Neural progenitor cell (in vitro differentiated cells): ENCODE measurements at regions not wholly inside any gene's neighbourhood (a gene's known extent, or its start where the extent isn't known, plus 50 kb on each side); places are given as distances from the start of the nearest gene placed in this dataset.

Experiments used
- DNase-seq: peaks from one replicate; pipeline ENCODE4 v3.0.0-alpha.2; 2016; ENCODE audit warnings: low spot score
- H2AFZ ChIP-seq: fragments of 200-600 bp; sonication (generic); replicated peaks from 2 replicates; pipeline ENCODE4 v1.6.1; 2016; ENCODE audit warnings: antibody characterized with exemption
- H3F3A ChIP-seq: fragments of 200-600 bp; sonication (generic); 2 replicates; pipeline ENCODE4 v1.6.1; 2016; ENCODE audit warnings: antibody characterized with exemption, low read depth
- H3K27ac ChIP-seq: fragments of 200-600 bp; sonication (generic); 2 replicates; pipeline ENCODE4 v1.5.1; 2016; ENCODE audit warnings: mild to moderate bottlenecking
- H3K27me3 ChIP-seq: fragments of 200-600 bp; sonication (generic); 2 replicates; pipeline ENCODE4 v1.6.1; 2016; ENCODE audit warnings: mild to moderate bottlenecking, moderate library complexity
- H3K36me3 ChIP-seq: fragments of 200-600 bp; sonication (generic); 2 replicates; pipeline ENCODE4 v1.5.1; 2016
- H3K4me1 ChIP-seq: fragments of 200-600 bp; sonication (generic); 2 replicates; pipeline ENCODE4 v1.6.1; 2016; ENCODE audit warnings: mixed run types
- H3K4me2 ChIP-seq: fragments of 200-600 bp; sonication (generic); 2 replicates; pipeline ENCODE4 v1.6.1; 2016
- H3K4me3 ChIP-seq: fragments of 200-600 bp; sonication (generic); 2 replicates; pipeline ENCODE4 v1.5.1; 2016
- H3K79me2 ChIP-seq: fragments of 200-600 bp; sonication (generic); 2 replicates; pipeline ENCODE4 v1.6.1; 2016; ENCODE audit warnings: low read depth
- H3K9ac ChIP-seq: fragments of 200-600 bp; sonication (generic); 2 replicates; pipeline ENCODE4 v1.6.1; 2016
- H3K9me3 ChIP-seq: fragments of 200-600 bp; sonication (generic); 2 replicates; pipeline ENCODE4 v1.5.1; 2016; ENCODE audit warnings: low read depth
- H4K20me1 ChIP-seq: fragments of 200-600 bp; sonication (generic); 2 replicates; pipeline ENCODE4 v1.6.1; 2016; ENCODE audit warnings: low read depth
- H3K27ac Mint-ChIP-seq: 3 replicates; pipeline ENCODE4 v1.8.0; 2021; ENCODE audit warnings: mixed read lengths
- H3K27me3 Mint-ChIP-seq: 2 replicates; pipeline ENCODE4 v1.8.0; 2022; ENCODE audit warnings: low read depth, mild to moderate bottlenecking, inconsistent platforms, moderate library complexity, mixed read lengths; ENCODE audit not compliant: insufficient read depth
- H3K36me3 Mint-ChIP-seq: 3 replicates; pipeline ENCODE4 v1.8.0; 2021; ENCODE audit warnings: mixed read lengths
- H3K4me1 Mint-ChIP-seq: 3 replicates; pipeline ENCODE4 v1.8.0; 2021; ENCODE audit warnings: mixed read lengths
- H3K4me3 Mint-ChIP-seq: 3 replicates; pipeline ENCODE4 v1.8.0; 2021; ENCODE audit warnings: mild to moderate bottlenecking, moderate library complexity, mixed read lengths
- H3K9me3 Mint-ChIP-seq: 3 replicates; pipeline ENCODE4 v1.8.0; 2020; ENCODE audit warnings: mixed read lengths
- CTCF ChIP-seq: fragments of 200-600 bp; sonication (generic); IDR thresholded peaks from 2 replicates; pipeline ENCODE4 v1.5.1; 2017; ENCODE audit warnings: antibody characterized with exemption, mild to moderate bottlenecking
- EZH2 ChIP-seq: fragments of 200-600 bp; sonication (generic); IDR thresholded peaks from 2 replicates; pipeline ENCODE4 v1.6.1; 2017; ENCODE audit warnings: antibody characterized with exemption, mild to moderate bottlenecking, moderate library complexity
- EZH2phosphoT487 ChIP-seq: fragments of 200-600 bp; sonication (generic); IDR thresholded peaks from 2 replicates; pipeline ENCODE4 v1.6.1; 2017; ENCODE audit warnings: antibody characterized with exemption

DNA sequence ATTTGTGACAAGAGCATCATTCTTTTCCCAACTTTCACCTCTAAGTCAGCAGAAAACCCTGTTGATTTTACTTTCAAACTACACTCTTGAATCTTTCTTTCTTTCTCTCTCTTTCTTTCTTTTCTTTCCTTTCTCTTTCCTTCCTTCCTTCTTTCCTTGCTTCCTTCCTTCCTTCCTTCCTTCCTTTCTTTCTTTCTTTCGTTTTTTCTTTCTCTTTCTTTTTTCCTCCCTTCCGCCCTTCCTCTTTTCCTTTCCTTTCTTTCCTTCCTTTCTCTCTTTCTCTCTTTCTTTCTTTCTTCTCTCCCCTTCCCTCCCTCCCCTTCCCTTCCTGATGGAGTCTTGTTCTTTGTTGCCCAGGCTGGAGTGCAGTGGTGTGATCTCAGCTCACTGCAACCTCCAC is 649.5 kb downstream of the PLCL1 start:
- Histone ChIP-seq H3K27me3 (no peaks in the 10 kb centered on the region), H3K9me3 (no peaks in the 10 kb centered on the region), H3K4me3 (no peak overlapping the region), H3F3A (no peaks in the 10 kb centered on the region), H3K79me2 (no peaks in the 10 kb centered on the region), H2AFZ (no peak overlapping the region), H3K4me1 (no peaks in the 10 kb centered on the region), H4K20me1 (no peaks in the 10 kb centered on the region), H3K36me3 (no peaks in the 10 kb centered on the region), H3K27ac (no peak overlapping the region), H3K9ac (no peak overlapping the region), H3K4me2 (no peak overlapping the region)
- Mint-ChIP-seq H3K4me3 (no peak overlapping the region), H3K36me3 (no peaks in the 10 kb centered on the region), H3K27me3 (no peaks in the 10 kb centered on the region), H3K27ac (no peak overlapping the region), H3K9me3 (no peaks in the 10 kb centered on the region), H3K4me1 (no peaks in the 10 kb centered on the region)
- DNase-seq = no peak
- no peak for TF ChIP-seq EZH2phosphoT487
- TF ChIP-seq EZH2 = no peak
- TF ChIP-seq CTCF = no peak

DNA sequence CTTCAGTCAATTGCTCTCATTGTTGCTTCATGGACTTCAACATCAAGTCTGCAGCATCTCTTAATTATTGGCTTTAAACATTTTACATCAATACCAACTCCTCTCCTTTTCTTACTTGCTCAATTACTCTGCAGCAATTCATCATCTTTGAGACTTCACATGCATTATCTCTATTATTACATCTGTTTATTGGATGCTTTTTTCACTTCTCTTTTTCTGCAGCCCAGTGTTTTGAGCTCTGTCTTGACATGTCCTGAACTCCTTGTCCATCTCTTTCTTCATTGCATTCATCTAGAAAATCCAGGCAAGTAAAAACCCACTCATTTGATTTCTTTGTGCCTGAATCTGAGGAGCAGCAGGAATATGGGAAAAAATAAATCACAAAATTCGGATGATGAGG is 647.9 kb downstream of the PLCL1 start:
- Histone ChIP-seq H3K27me3 (no peaks in the 10 kb centered on the region), H2AFZ (no peak overlapping the region), H3K9ac (no peak overlapping the region), H3K4me1 (no peaks in the 10 kb centered on the region), H3K9me3 (no peaks in the 10 kb centered on the region), H3K36me3 (no peaks in the 10 kb centered on the region), H3F3A (no peaks in the 10 kb centered on the region), H3K4me2 (no peak overlapping the region), H3K4me3 (no peak overlapping the region), H3K79me2 (no peaks in the 10 kb centered on the region), H3K27ac (no peak overlapping the region), H4K20me1 (no peaks in the 10 kb centered on the region)
- H3K9me3 Mint-ChIP-seq = no peaks in the 10 kb centered on the region
- no peak overlapping the region for H3K4me3 Mint-ChIP-seq
- DNase-seq = no peak
- H3K4me1 Mint-ChIP-seq = no peaks in the 10 kb centered on the region
- TF ChIP-seq EZH2phosphoT487 (no peak), EZH2 (no peak), CTCF (no peak)
- H3K27me3 Mint-ChIP-seq = no peaks in the 10 kb centered on the region
- no peaks in the 10 kb centered on the region for H3K36me3 Mint-ChIP-seq
- no peak overlapping the region for H3K27ac Mint-ChIP-seq

DNA sequence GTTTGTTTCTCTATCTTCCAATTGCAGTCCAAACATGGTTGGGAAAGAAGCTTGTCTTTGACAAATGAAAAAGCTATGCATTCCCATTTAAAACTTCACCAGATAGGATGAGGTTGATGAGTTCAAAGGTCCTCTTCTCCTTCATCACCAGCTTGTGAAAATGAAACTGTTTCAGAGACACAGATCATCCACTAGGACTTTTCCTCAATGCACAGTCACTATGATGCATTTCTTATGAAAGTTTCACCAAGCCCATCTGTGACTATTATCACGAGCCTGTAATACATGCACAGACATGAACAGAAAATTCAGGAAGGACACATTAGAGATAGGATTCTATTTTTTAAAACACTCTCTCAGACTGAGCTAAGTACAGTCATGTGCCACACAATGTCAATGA is 644.4 kb downstream of the PLCL1 start:
- H3K4me2 ChIP-seq = no peak overlapping the region
- DNase-seq = no peak
- H3K4me3 Mint-ChIP-seq = no peak overlapping the region
- no peak overlapping the region for H3K4me3 ChIP-seq
- no peak overlapping the region for H3K27ac ChIP-seq
- no peaks in the 10 kb centered on the region for H3K36me3 Mint-ChIP-seq
- no peak overlapping the region for H3K27ac Mint-ChIP-seq
- H3K36me3 ChIP-seq = no peaks in the 10 kb centered on the region
- no peaks in the 10 kb centered on the region for H3K9me3 ChIP-seq
- no peaks in the 10 kb centered on the region for H3K27me3 Mint-ChIP-seq
- H3K9ac ChIP-seq = no peak overlapping the region
- H3F3A ChIP-seq = no peaks in the 10 kb centered on the region
- H2AFZ ChIP-seq = no peak overlapping the region
- H4K20me1 ChIP-seq = no peaks in the 10 kb centered on the region
- H3K9me3 Mint-ChIP-seq = no peaks in the 10 kb centered on the region
- H3K79me2 ChIP-seq = no peaks in the 10 kb centered on the region
- no peaks in the 10 kb centered on the region for H3K27me3 ChIP-seq
- H3K4me1 ChIP-seq = no peaks in the 10 kb centered on the region
- peaks cover 7% of the 10 kb centered on the region for H3K4me1 Mint-ChIP-seq
- no peak for TF ChIP-seq EZH2
- no peak for TF ChIP-seq EZH2phosphoT487
- no peak for TF ChIP-seq CTCF

GRCh38 chr2:198444800-198445287 is 640.5 kb downstream of the PLCL1 start:
- H2AFZ ChIP-seq = no peak overlapping the region
- no peaks in the 10 kb centered on the region for H3K9me3 ChIP-seq
- no peaks in the 10 kb centered on the region for H3K9me3 Mint-ChIP-seq
- H3K9ac ChIP-seq = no peak overlapping the region
- no peak overlapping the region for H3K27ac ChIP-seq
- no peaks in the 10 kb centered on the region for H3K36me3 Mint-ChIP-seq
- H3K27me3 ChIP-seq = no peaks in the 10 kb centered on the region
- H3K4me2 ChIP-seq = no peak overlapping the region
- no peaks in the 10 kb centered on the region for H4K20me1 ChIP-seq
- no peak overlapping the region for H3K4me3 Mint-ChIP-seq
- H3K79me2 ChIP-seq = no peaks in the 10 kb centered on the region
- no peak for DNase-seq
- no peaks in the 10 kb centered on the region for H3K27me3 Mint-ChIP-seq
- no peaks in the 10 kb centered on the region for H3K36me3 ChIP-seq
- no peak overlapping the region for H3K4me3 ChIP-seq
- H3K27ac Mint-ChIP-seq = no peak overlapping the region
- no peak for TF ChIP-seq CTCF
- TF ChIP-seq EZH2 = no peak
- no peak for TF ChIP-seq EZH2phosphoT487
- no peaks in the 10 kb centered on the region for H3F3A ChIP-seq
- H3K4me1 Mint-ChIP-seq = peaks cover 7% of the 10 kb centered on the region
- no peaks in the 10 kb centered on the region for H3K4me1 ChIP-seq
